ENCODE measurements at regions not wholly inside any gene's neighbourhood (a gene's known extent, or its start where the extent isn't known, plus 50 kb on each side); places are given as distances from the start of the nearest gene placed in this dataset.

DNA sequence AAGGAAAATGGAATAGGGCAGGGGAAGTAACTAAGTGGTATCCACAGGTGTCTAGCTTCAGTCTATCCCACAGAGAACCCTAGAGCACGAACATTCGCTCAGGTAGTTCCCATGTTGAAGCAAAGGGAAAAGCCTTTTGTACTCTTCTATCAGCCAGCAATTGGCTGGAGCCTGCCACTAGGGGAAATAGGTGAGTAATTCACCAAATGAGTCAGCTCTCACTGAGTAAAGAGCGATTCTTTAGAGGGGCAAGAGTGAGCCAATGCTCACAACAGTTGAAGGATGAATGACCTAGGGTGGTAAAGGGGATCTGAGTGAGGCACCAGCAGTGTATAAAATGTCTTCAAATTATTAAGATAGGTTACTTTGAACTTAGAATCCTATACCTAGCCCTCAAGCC, 94.1 kb upstream of the ZNF800 start:
- TF ChIP-seq ZNF274 (IDR thresholded peaks at IDR 0.05; ENCODE audit: low read depth, low read length) (no peak), SRF (IDR thresholded peaks at IDR 0.05; ENCODE audit: low read depth) (no peak), YY1 (IDR thresholded peaks at IDR 0.05; ENCODE audit: extremely low read depth, insufficient replicate concordance, low read depth, low read length) (no peak), EGR1 (IDR thresholded peaks at IDR 0.05; ENCODE audit: low read depth) (no peak), FOSL1 (IDR thresholded peaks at IDR 0.05; ENCODE audit: low read depth) (peak; percentile 39), TCF7L2 (IDR thresholded peaks at IDR 0.05; ENCODE audit: borderline replicate concordance, extremely low read depth, insufficient read depth, insufficient read length) (no peak), SIN3A (IDR thresholded peaks at IDR 0.05; ENCODE audit: low read depth) (no peak), CEBPB (IDR thresholded peaks at IDR 0.05; ENCODE audit: low read depth) (no peak), CBX3 (IDR thresholded peaks at IDR 0.05; ENCODE audit: low read depth) (no peak), ELF1 (IDR thresholded peaks at IDR 0.05; ENCODE audit: borderline replicate concordance, low read depth) (no peak), ZFX (IDR thresholded peaks at IDR 0.05) (no peak)
- TF ChIP-seq, protein P1, sequence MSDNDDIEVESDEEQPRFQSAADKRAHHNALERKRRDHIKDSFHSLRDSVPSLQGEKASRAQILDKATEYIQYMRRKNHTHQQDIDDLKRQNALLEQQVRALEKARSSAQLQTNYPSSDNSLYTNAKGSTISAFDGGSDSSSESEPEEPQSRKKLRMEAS (IDR thresholded peaks at IDR 0.05) = no peak
- TF ChIP-seq, protein P2, sequence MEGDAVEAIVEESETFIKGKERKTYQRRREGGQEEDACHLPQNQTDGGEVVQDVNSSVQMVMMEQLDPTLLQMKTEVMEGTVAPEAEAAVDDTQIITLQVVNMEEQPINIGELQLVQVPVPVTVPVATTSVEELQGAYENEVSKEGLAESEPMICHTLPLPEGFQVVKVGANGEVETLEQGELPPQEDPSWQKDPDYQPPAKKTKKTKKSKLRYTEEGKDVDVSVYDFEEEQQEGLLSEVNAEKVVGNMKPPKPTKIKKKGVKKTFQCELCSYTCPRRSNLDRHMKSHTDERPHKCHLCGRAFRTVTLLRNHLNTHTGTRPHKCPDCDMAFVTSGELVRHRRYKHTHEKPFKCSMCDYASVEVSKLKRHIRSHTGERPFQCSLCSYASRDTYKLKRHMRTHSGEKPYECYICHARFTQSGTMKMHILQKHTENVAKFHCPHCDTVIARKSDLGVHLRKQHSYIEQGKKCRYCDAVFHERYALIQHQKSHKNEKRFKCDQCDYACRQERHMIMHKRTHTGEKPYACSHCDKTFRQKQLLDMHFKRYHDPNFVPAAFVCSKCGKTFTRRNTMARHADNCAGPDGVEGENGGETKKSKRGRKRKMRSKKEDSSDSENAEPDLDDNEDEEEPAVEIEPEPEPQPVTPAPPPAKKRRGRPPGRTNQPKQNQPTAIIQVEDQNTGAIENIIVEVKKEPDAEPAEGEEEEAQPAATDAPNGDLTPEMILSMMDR (IDR thresholded peaks at IDR 0.05 in 2 of 3, conservative IDR thresholded peaks at IDR 0.05 in 1 of 3; ENCODE audit: borderline replicate concordance in 1 of 3, insufficient read depth in 1 of 3, low read depth in 2 of 3, low read length in 2 of 3) = peak in 2 of 3 experiments; percentile 40 to 41; a peak in 4 of 6 replicates
- TF ChIP-seq, protein P3, sequence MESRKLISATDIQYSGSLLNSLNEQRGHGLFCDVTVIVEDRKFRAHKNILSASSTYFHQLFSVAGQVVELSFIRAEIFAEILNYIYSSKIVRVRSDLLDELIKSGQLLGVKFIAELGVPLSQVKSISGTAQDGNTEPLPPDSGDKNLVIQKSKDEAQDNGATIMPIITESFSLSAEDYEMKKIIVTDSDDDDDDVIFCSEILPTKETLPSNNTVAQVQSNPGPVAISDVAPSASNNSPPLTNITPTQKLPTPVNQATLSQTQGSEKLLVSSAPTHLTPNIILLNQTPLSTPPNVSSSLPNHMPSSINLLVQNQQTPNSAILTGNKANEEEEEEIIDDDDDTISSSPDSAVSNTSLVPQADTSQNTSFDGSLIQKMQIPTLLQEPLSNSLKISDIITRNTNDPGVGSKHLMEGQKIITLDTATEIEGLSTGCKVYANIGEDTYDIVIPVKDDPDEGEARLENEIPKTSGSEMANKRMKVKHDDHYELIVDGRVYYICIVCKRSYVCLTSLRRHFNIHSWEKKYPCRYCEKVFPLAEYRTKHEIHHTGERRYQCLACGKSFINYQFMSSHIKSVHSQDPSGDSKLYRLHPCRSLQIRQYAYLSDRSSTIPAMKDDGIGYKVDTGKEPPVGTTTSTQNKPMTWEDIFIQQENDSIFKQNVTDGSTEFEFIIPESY (IDR thresholded peaks at IDR 0.05; ENCODE audit: extremely low read depth, insufficient replicate concordance, low read length) = no peak
- TF ChIP-seq, protein P4, sequence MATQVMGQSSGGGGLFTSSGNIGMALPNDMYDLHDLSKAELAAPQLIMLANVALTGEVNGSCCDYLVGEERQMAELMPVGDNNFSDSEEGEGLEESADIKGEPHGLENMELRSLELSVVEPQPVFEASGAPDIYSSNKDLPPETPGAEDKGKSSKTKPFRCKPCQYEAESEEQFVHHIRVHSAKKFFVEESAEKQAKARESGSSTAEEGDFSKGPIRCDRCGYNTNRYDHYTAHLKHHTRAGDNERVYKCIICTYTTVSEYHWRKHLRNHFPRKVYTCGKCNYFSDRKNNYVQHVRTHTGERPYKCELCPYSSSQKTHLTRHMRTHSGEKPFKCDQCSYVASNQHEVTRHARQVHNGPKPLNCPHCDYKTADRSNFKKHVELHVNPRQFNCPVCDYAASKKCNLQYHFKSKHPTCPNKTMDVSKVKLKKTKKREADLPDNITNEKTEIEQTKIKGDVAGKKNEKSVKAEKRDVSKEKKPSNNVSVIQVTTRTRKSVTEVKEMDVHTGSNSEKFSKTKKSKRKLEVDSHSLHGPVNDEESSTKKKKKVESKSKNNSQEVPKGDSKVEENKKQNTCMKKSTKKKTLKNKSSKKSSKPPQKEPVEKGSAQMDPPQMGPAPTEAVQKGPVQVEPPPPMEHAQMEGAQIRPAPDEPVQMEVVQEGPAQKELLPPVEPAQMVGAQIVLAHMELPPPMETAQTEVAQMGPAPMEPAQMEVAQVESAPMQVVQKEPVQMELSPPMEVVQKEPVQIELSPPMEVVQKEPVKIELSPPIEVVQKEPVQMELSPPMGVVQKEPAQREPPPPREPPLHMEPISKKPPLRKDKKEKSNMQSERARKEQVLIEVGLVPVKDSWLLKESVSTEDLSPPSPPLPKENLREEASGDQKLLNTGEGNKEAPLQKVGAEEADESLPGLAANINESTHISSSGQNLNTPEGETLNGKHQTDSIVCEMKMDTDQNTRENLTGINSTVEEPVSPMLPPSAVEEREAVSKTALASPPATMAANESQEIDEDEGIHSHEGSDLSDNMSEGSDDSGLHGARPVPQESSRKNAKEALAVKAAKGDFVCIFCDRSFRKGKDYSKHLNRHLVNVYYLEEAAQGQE (IDR thresholded peaks at IDR 0.05; ENCODE audit: low read depth) = no peak
- no peak overlapping the region for H2AFZ ChIP-seq (ENCODE audit: low read depth, low read length, poor library complexity, severe bottlenecking)

More for the DNA sequence above, 94.1 kb upstream of the ZNF800 start:
- Histone ChIP-seq H3K27ac (ENCODE audit: low read depth, low read length) (no peak overlapping the region), H3K79me2 (ENCODE audit: insufficient read depth, low read length) (no peaks in the 10 kb centered on the region), H3K4me3 (replicated peaks in 1 of 2; ENCODE audit: low read depth in 1 of 2, low read length in 2 of 2) (no peak overlapping the region), H3K9me2 (ENCODE audit: insufficient read depth) (no peaks in the 10 kb centered on the region), H3K4me1 (ENCODE audit: control insufficient read depth in 1 of 2, insufficient read depth in 2 of 2, low read length in 2 of 2) (peaks cover 0 to 6% of the 10 kb centered on the region in 2 experiments; a peak in 2 of 4 replicates), H3K4me2 (ENCODE audit: low read length) (no peak overlapping the region), H3K9me3 (ENCODE audit: control insufficient read depth in 1 of 2, insufficient read depth in 1 of 2, low read depth in 1 of 2, low read length in 2 of 2) (no peaks in the 10 kb centered on the region), H3K27me3 (ENCODE audit: insufficient read depth, low read length) (peaks cover 16% of the 10 kb centered on the region), H3K36me3 (ENCODE audit: control insufficient read depth in 1 of 2, insufficient read depth in 2 of 2, low read length in 2 of 2) (no peaks in the 10 kb centered on the region), H4K20me1 (ENCODE audit: insufficient read depth) (no peaks in the 10 kb centered on the region; the same call in 1 of the 2 replicates), H3K9ac (ENCODE audit: low read length) (no peak overlapping the region)
- ChIA-PET CTCF (interaction anchor here (0.8 kb wide), 1 partner anchor 18 kb away, joined by 3 read pairs; no protein-coding TSS in a partner anchor), POLR2A (no interaction called here), RAD21 (ENCODE audit: low non-redundant PET in 1 of 2, low total read pairs in 2 of 2, uncharacterized antibody in 2 of 2, unreplicated experiment in 2 of 2) (no interaction called here)
- intact Hi-C loops (cut with micrococcal nuclease) = no loop called here
- DNase-seq (ENCODE audit: low read depth, low spot score) = no peak
- BruUV-seq (replicated peaks) = no TSS peak
- peak; percentile 85 for ATAC-seq

All from HCT116 (cell line).